ENCODE measurements at regions not wholly inside any gene's neighbourhood (a gene's known extent, or its start where the extent isn't known, plus 50 kb on each side); places are given as distances from the start of the nearest gene placed in this dataset.

- TF ChIP-seq CTCF (IDR thresholded peaks at IDR 0.05; ENCODE audit: insufficient read depth, low read length, poor library complexity, severe bottlenecking) (no peak), EZH2phosphoT487 (conservative IDR thresholded peaks at IDR 0.05; ENCODE audit: low read length) (no peak)
Measured at GRCh38 chr3:189109145-189109544, 62.6 kb upstream of the TPRG1 start.
